Neutrophil (primary cell): ENCODE measurements at regions not wholly inside any gene's neighbourhood (a gene's known extent, or its start where the extent isn't known, plus 50 kb on each side); places are given as distances from the start of the nearest gene placed in this dataset.

Source experiments
- H3K27ac ChIP-seq: fragments of 200-600 bp; sonication (generic); 2 replicates; pipeline ENCODE4 v1.5.1; 2016; ENCODE audit warnings: mild to moderate bottlenecking, moderate library complexity
- H3K27me3 ChIP-seq: fragments of 200-600 bp; sonication (generic); 2 replicates; pipeline ENCODE4 v1.6.0; 2016; ENCODE audit warnings: mild to moderate bottlenecking
- H3K36me3 ChIP-seq: fragments of 200-600 bp; sonication (generic); 2 replicates; pipeline ENCODE4 v1.5.1; 2017
- H3K4me1 ChIP-seq, 2 experiments: fragments of 200-600 bp in 1 of 2; sonication (generic) in 1 of 2; 1 replicate in 1 of 2; 2 replicates in 1 of 2; pipeline versions ENCODE4 v1.5.1 to v1.6.1; 2013 to 2016; ENCODE audit warnings: low read depth in 1 of 2, low read length in 1 of 2, mild to moderate bottlenecking in 1 of 2, moderate library complexity in 1 of 2; ENCODE audit not compliant: control insufficient read depth in 1 of 2, insufficient read depth in 1 of 2
- H3K4me3 ChIP-seq, 2 experiments: fragments of 200-600 bp in 1 of 2; sonication (generic) in 1 of 2; 1 replicate in 1 of 2; 2 replicates in 1 of 2; pipeline ENCODE4 v1.5.1; 2013 to 2016; ENCODE audit warnings: low read depth in 1 of 2, low read length in 1 of 2, mild to moderate bottlenecking in 1 of 2, moderate library complexity in 1 of 2
- H3K9me3 ChIP-seq: fragments of 200-600 bp; sonication (generic); 2 replicates; pipeline ENCODE4 v1.5.1; 2016
- CTCF ChIP-seq: fragments of 200-600 bp; sonication (generic); IDR thresholded peaks from 2 replicates; pipeline ENCODE4 v1.5.1; 2016; ENCODE audit warnings: antibody characterized with exemption

- H3K4me3 ChIP-seq: no peak overlapping the region
- H3K36me3 ChIP-seq: no peaks in the 10 kb centered on the region
- no peaks in the 10 kb centered on the region for H3K4me1 ChIP-seq
- no peaks in the 10 kb centered on the region for H3K9me3 ChIP-seq
- no peak overlapping the region for H3K27ac ChIP-seq
- H3K27me3 ChIP-seq: no peaks in the 10 kb centered on the region
- TF ChIP-seq CTCF: no peak
Observed at GRCh38 chr4:163672751-163673150, 178.3 kb downstream of the TMA16 start.

GRCh38 chr4:163673848-163674697 lies 179.6 kb downstream of the TMA16 start:
- Histone ChIP-seq H3K27me3 (no peaks in the 10 kb centered on the region), H3K27ac (no peak overlapping the region), H3K9me3 (no peaks in the 10 kb centered on the region), H3K4me1 (no peaks in the 10 kb centered on the region), H3K4me3 (no peak overlapping the region), H3K36me3 (no peaks in the 10 kb centered on the region)
- TF ChIP-seq CTCF: no peak

- no peaks in the 10 kb centered on the region for H3K4me1 ChIP-seq
- no peaks in the 10 kb centered on the region for H3K9me3 ChIP-seq
- no peaks in the 10 kb centered on the region for H3K36me3 ChIP-seq
- no peaks in the 10 kb centered on the region for H3K27me3 ChIP-seq
- TF ChIP-seq CTCF: no peak
- no peak overlapping the region for H3K27ac ChIP-seq
- no peak overlapping the region for H3K4me3 ChIP-seq
Observed at GRCh38 chr4:163679189-163679588, 184.7 kb downstream of the TMA16 start.

- Histone ChIP-seq H3K9me3 (no peaks in the 10 kb centered on the region), H3K36me3 (no peaks in the 10 kb centered on the region), H3K27me3 (no peaks in the 10 kb centered on the region), H3K4me3 (no peak overlapping the region), H3K27ac (no peak overlapping the region), H3K4me1 (no peaks in the 10 kb centered on the region)
- TF ChIP-seq CTCF: no peak
Observed at GRCh38 chr4:163680386-163681098, 186.1 kb downstream of the TMA16 start.

GRCh38 chr4:163681208-163681821 lies 186.8 kb downstream of the TMA16 start:
- peak; percentile 14 for TF ChIP-seq CTCF

More at GRCh38 chr4:163681208-163681821, 186.8 kb downstream of the TMA16 start:
- Histone ChIP-seq H3K36me3 (no peaks in the 10 kb centered on the region), H3K27ac (no peak overlapping the region), H3K27me3 (no peaks in the 10 kb centered on the region), H3K9me3 (no peaks in the 10 kb centered on the region), H3K4me3 (no peak overlapping the region), H3K4me1 (no peaks in the 10 kb centered on the region)
